ENCODE measurements at regions not wholly inside any gene's neighbourhood (a gene's known extent, or its start where the extent isn't known, plus 50 kb on each side); places are given as distances from the start of the nearest gene placed in this dataset.

DNA sequence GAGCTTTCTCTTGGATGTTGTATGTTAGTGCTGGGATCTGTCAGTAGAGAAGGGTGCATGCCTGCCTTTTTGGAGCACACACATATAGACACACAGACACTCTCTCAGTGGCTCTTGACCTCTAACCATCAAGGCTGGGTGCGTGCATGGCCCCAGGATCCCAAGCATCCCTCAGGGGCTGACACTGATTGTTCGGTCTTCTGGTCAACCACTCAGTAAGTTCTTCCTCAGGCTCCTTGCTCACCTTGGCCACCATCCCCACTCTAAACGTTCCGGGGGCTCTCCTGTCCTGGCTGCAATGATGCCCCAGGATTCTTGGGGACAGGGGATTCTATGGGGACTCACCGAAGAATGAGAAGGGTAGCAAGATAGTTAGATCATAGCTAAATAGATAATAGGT is 179.6 kb downstream of the SHOX start:
- TF ChIP-seq EZH2phosphoT487 (IDR thresholded peaks at IDR 0.05; ENCODE audit: borderline replicate concordance), result no peak
- TF ChIP-seq, protein P1, sequence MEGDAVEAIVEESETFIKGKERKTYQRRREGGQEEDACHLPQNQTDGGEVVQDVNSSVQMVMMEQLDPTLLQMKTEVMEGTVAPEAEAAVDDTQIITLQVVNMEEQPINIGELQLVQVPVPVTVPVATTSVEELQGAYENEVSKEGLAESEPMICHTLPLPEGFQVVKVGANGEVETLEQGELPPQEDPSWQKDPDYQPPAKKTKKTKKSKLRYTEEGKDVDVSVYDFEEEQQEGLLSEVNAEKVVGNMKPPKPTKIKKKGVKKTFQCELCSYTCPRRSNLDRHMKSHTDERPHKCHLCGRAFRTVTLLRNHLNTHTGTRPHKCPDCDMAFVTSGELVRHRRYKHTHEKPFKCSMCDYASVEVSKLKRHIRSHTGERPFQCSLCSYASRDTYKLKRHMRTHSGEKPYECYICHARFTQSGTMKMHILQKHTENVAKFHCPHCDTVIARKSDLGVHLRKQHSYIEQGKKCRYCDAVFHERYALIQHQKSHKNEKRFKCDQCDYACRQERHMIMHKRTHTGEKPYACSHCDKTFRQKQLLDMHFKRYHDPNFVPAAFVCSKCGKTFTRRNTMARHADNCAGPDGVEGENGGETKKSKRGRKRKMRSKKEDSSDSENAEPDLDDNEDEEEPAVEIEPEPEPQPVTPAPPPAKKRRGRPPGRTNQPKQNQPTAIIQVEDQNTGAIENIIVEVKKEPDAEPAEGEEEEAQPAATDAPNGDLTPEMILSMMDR (conservative IDR thresholded peaks at IDR 0.05; ENCODE audit: low read length), result no peak
- Histone ChIP-seq H3F3A (ENCODE audit: low read depth) (no peaks in the 10 kb centered on the region), H3K4me3 (ENCODE audit: low read length, poor library complexity, severe bottlenecking) (no peak overlapping the region), H2AFZ (ENCODE audit: low read length) (no peak overlapping the region), H3K36me3 (ENCODE audit: insufficient read depth, low read length) (no peaks in the 10 kb centered on the region), H3K4me2 (ENCODE audit: low read depth, low read length, poor library complexity, severe bottlenecking) (no peak overlapping the region), H3K79me2 (ENCODE audit: insufficient read depth, low read length) (no peaks in the 10 kb centered on the region), H3K4me1 (ENCODE audit: insufficient read depth, low read length, poor library complexity, severe bottlenecking) (no peaks in the 10 kb centered on the region), H3K9me3 (ENCODE audit: insufficient read depth, low read depth, low read length) (no peaks in the 10 kb centered on the region), H3K9me2 (replicated peaks; ENCODE audit: low read depth, low read length) (no peaks in the 10 kb centered on the region), H3K9ac (ENCODE audit: low read depth, low read length, poor library complexity, severe bottlenecking) (no peak overlapping the region), H3K27me3 (ENCODE audit: insufficient read depth, low read length, poor library complexity, severe bottlenecking) (no peaks in the 10 kb centered on the region), H4K20me1 (ENCODE audit: insufficient read depth, low read length, poor library complexity, severe bottlenecking) (no peaks in the 10 kb centered on the region)

DNA sequence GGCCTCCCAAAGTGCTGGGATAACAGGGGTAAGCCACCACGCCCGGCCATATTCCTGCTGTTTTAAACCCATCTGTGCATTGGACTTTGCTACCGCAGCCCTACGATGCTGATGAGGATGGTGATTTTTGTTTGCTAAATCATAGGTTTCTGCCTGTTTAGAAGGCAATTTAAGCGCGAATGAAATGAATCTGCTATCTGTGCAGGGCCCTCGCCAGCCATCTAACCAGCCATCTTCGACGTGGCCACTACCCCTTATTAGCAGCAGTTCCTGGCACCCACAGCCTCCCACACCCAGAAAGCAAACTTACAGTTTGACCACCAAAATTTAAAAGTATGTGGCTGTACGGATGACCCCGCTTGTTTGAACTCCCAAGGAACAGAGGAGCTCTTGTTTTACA is 178.5 kb downstream of the SHOX start:
- Histone ChIP-seq H3F3A (ENCODE audit: low read depth) (no peaks in the 10 kb centered on the region), H4K20me1 (ENCODE audit: insufficient read depth, low read length, poor library complexity, severe bottlenecking) (no peaks in the 10 kb centered on the region), H3K4me1 (ENCODE audit: insufficient read depth, low read length, poor library complexity, severe bottlenecking) (no peaks in the 10 kb centered on the region), H3K4me3 (ENCODE audit: low read length, poor library complexity, severe bottlenecking) (no peak overlapping the region), H3K79me2 (ENCODE audit: insufficient read depth, low read length) (no peaks in the 10 kb centered on the region), H3K9me2 (replicated peaks; ENCODE audit: low read depth, low read length) (no peaks in the 10 kb centered on the region), H2AFZ (ENCODE audit: low read length) (no peak overlapping the region), H3K4me2 (ENCODE audit: low read depth, low read length, poor library complexity, severe bottlenecking) (no peak overlapping the region), H3K36me3 (ENCODE audit: insufficient read depth, low read length) (no peaks in the 10 kb centered on the region), H3K27me3 (ENCODE audit: insufficient read depth, low read length, poor library complexity, severe bottlenecking) (no peaks in the 10 kb centered on the region), H3K9me3 (ENCODE audit: insufficient read depth, low read depth, low read length) (no peaks in the 10 kb centered on the region), H3K9ac (ENCODE audit: low read depth, low read length, poor library complexity, severe bottlenecking) (no peak overlapping the region)
- no peak for TF ChIP-seq EZH2phosphoT487 (IDR thresholded peaks at IDR 0.05; ENCODE audit: borderline replicate concordance)
- TF ChIP-seq, protein P1 (conservative IDR thresholded peaks at IDR 0.05; ENCODE audit: low read length), result no peak

DNA sequence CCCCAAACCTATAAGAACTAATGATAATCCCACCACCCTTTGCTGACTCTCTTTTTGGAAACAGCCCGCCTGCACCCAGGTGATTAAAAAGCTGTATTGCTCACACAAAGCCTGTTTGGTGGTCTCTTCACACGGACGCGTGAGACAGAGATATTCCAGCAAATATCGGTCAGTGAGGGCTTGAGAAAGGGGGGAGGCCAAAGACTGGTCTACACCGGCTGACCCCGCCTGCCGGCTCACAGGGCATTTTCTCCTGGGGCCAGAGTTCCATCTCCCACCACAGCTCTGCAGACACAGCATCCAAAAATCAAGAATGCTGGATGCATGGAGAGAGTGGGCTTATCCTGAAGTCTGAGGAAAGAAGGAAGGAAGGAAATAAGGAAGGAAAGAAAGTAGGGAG is 176.0 kb downstream of the SHOX start:
- Histone ChIP-seq H3K9me3 (ENCODE audit: insufficient read depth, low read depth, low read length) (no peaks in the 10 kb centered on the region), H3K4me3 (ENCODE audit: low read length, poor library complexity, severe bottlenecking) (no peak overlapping the region), H3K4me2 (ENCODE audit: low read depth, low read length, poor library complexity, severe bottlenecking) (no peak overlapping the region), H3K36me3 (ENCODE audit: insufficient read depth, low read length) (no peaks in the 10 kb centered on the region), H3F3A (ENCODE audit: low read depth) (no peaks in the 10 kb centered on the region), H3K27me3 (ENCODE audit: insufficient read depth, low read length, poor library complexity, severe bottlenecking) (no peaks in the 10 kb centered on the region), H4K20me1 (ENCODE audit: insufficient read depth, low read length, poor library complexity, severe bottlenecking) (no peaks in the 10 kb centered on the region), H3K9me2 (replicated peaks; ENCODE audit: low read depth, low read length) (no peaks in the 10 kb centered on the region), H3K79me2 (ENCODE audit: insufficient read depth, low read length) (no peaks in the 10 kb centered on the region), H3K4me1 (ENCODE audit: insufficient read depth, low read length, poor library complexity, severe bottlenecking) (no peaks in the 10 kb centered on the region), H2AFZ (ENCODE audit: low read length) (no peak overlapping the region), H3K9ac (ENCODE audit: low read depth, low read length, poor library complexity, severe bottlenecking) (no peak overlapping the region)
- TF ChIP-seq EZH2phosphoT487 (IDR thresholded peaks at IDR 0.05; ENCODE audit: borderline replicate concordance), result no peak
- TF ChIP-seq, protein P1 (conservative IDR thresholded peaks at IDR 0.05; ENCODE audit: low read length), result no peak

All from Loucy (cell line).